IMR-90 (cell line): ENCODE measurements at regions not wholly inside any gene's neighbourhood (a gene's known extent, or its start where the extent isn't known, plus 50 kb on each side); places are given as distances from the start of the nearest gene placed in this dataset.

ENCODE experiments used
- ATAC-seq: fragments of 200-7000 bp; cut with Tn5 transposase; 2 replicates; pipeline ENCODE4 v1.9.1; 2020; ENCODE audit warnings: low read depth, mild to moderate bottlenecking, moderate library complexity
- BruUV-seq: library from RNA; stranded (reverse); fragments of 400-500 nt; replicated peaks from 2 replicates; lab custom pipeline; 2021; lab: Mats Ljungman, UMichigan
- CTCF ChIA-PET: fragments of 300-600 bp; formaldehyde crosslinking; extraction: SDS; loops from one replicate; lab custom pipeline; 2021; ENCODE audit warnings: antibody characterized with exemption; lab: Yijun Ruan, JAX
- POLR2A ChIA-PET: fragments of 300-600 bp; sonication (Branson Sonifier 250); formaldehyde crosslinking; loops from one replicate; lab custom pipeline; 2022; ENCODE audit warnings: antibody characterized with exemption; ENCODE audit not compliant: unreplicated experiment; lab: Charles Lee
- DNase-seq: peaks from one replicate; pipeline ENCODE4 v3.0.0; 2013
- H2AFZ ChIP-seq: replicated peaks from 2 replicates; pipeline ENCODE3; 2013; ENCODE audit warnings: low read length, mild to moderate bottlenecking; ENCODE audit not compliant: poor library complexity
- H2AK5ac ChIP-seq: 2 replicates; pipeline ENCODE4 v1.6.1; 2013; ENCODE audit warnings: low read depth, low read length, inconsistent platforms
- H2AK9ac ChIP-seq: replicated peaks from 2 replicates; pipeline ENCODE3; 2013; ENCODE audit warnings: mild to moderate bottlenecking, low read depth, low read length, moderate library complexity; ENCODE audit not compliant: poor library complexity
- H2BK120ac ChIP-seq: 2 replicates; pipeline ENCODE4 v1.6.1; 2013; ENCODE audit warnings: low read depth, low read length, inconsistent platforms
- H2BK15ac ChIP-seq: 3 replicates; pipeline ENCODE4 v1.6.1; 2013; ENCODE audit warnings: low read depth, low read length, inconsistent platforms
- H2BK20ac ChIP-seq: 2 replicates; pipeline ENCODE4 v1.6.1; 2013; ENCODE audit warnings: low read depth, mild to moderate bottlenecking, inconsistent platforms, low read length, moderate library complexity
- H2BK5ac ChIP-seq: 2 replicates; pipeline ENCODE4 v1.6.1; 2013; ENCODE audit warnings: mild to moderate bottlenecking, low read depth, low read length, inconsistent platforms; ENCODE audit not compliant: poor library complexity, severe bottlenecking
- H3K14ac ChIP-seq: replicated peaks from 2 replicates; pipeline ENCODE4 v1.6.1; 2013; ENCODE audit warnings: low read depth, low read length, inconsistent platforms
- H3K18ac ChIP-seq: 2 replicates; pipeline ENCODE4 v1.6.1; 2013; ENCODE audit warnings: low read depth, low read length, control low read depth
- H3K23ac ChIP-seq: 2 replicates; pipeline ENCODE4 v1.6.1; 2013; ENCODE audit warnings: low read depth, low read length, inconsistent platforms
- H3K27ac ChIP-seq: 2 replicates; pipeline ENCODE4 v1.5.1; 2013; ENCODE audit warnings: mild to moderate bottlenecking, control low read depth, low read length; ENCODE audit not compliant: insufficient read depth
- H3K27me3 ChIP-seq: 2 replicates; pipeline ENCODE4 v1.6.1; 2013; ENCODE audit warnings: low read length; ENCODE audit not compliant: control insufficient read depth, insufficient read depth
- H3K36me3 ChIP-seq: 2 replicates; pipeline ENCODE4 v1.6.1; 2013; ENCODE audit warnings: low read length, mixed read lengths; ENCODE audit not compliant: control insufficient read depth, insufficient read depth
- H3K4ac ChIP-seq: 2 replicates; pipeline ENCODE4 v1.6.1; 2013; ENCODE audit warnings: low read depth, low read length, inconsistent platforms
- H3K4me1 ChIP-seq: 2 replicates; pipeline ENCODE4 v1.6.1; 2013; ENCODE audit warnings: low read length, mixed read lengths; ENCODE audit not compliant: control insufficient read depth, insufficient read depth
- H3K4me2 ChIP-seq: 2 replicates; pipeline ENCODE4 v1.6.1; 2013; ENCODE audit warnings: low read depth, mild to moderate bottlenecking, control low read depth, low read length, moderate library complexity
- H3K4me3 ChIP-seq: 2 replicates; pipeline ENCODE4 v1.5.1; 2013; ENCODE audit warnings: low read depth, mild to moderate bottlenecking, control low read depth, low read length, moderate library complexity; ENCODE audit not compliant: insufficient read depth
- H3K56ac ChIP-seq: 2 replicates; pipeline ENCODE4 v1.6.1; 2013; ENCODE audit warnings: low read length, inconsistent platforms; ENCODE audit not compliant: insufficient read depth; ENCODE audit errors: extremely low read depth
- H3K79me1 ChIP-seq, 2 experiments: 2 replicates each; pipeline ENCODE4 v1.6.1; 2013; ENCODE audit warnings: low read length in 2 of 2, inconsistent platforms in 1 of 2, low read depth in 1 of 2
- H3K9ac ChIP-seq: 2 replicates; pipeline ENCODE4 v1.6.1; 2013; ENCODE audit warnings: low read depth, low read length, control low read depth
- H3K9me1 ChIP-seq: 2 replicates; pipeline ENCODE4 v1.6.1; 2013; ENCODE audit warnings: low read length, inconsistent platforms; ENCODE audit not compliant: insufficient read depth
- H3K9me3 ChIP-seq: 2 replicates; pipeline ENCODE4 v1.6.1; 2013; ENCODE audit warnings: low read length; ENCODE audit not compliant: control insufficient read depth, insufficient read depth
- H4K20me1 ChIP-seq: 2 replicates; pipeline ENCODE4 v1.6.1; 2013; ENCODE audit warnings: low read length, inconsistent platforms; ENCODE audit not compliant: insufficient read depth
- H4K5ac ChIP-seq: 2 replicates; pipeline ENCODE4 v1.6.1; 2013; ENCODE audit warnings: mild to moderate bottlenecking, low read depth, low read length, control low read depth
- H4K8ac ChIP-seq, 2 experiments: 2 replicates each; pipeline ENCODE4 v1.6.1; 2013; ENCODE audit warnings: low read depth in 2 of 2, low read length in 2 of 2, control low read depth in 1 of 2, inconsistent platforms in 1 of 2
- H4K91ac ChIP-seq: 2 replicates; pipeline ENCODE4 v1.6.1; 2013; ENCODE audit warnings: low read depth, low read length, inconsistent platforms; ENCODE audit not compliant: insufficient read depth
- MAZ ChIP-seq: IDR thresholded peaks from 2 replicates; pipeline ENCODE4 v1.6.1; 2012; ENCODE audit warnings: low read depth, mild to moderate bottlenecking, low read length, improper control_type of control experiment, moderate library complexity, borderline replicate concordance
- MXI1 ChIP-seq: IDR thresholded peaks from 2 replicates; pipeline ENCODE4 v1.6.1; 2012; ENCODE audit warnings: low read depth, mild to moderate bottlenecking, low read length, moderate library complexity, borderline replicate concordance
- NFE2L2 ChIP-seq: fragments of 150-350 bp; IDR thresholded peaks from 2 replicates; pipeline ENCODE4 v1.6.1; 2016; ENCODE audit warnings: low read depth, mild to moderate bottlenecking, low read length
- RAD21 ChIP-seq: IDR thresholded peaks from 2 replicates; pipeline ENCODE4 v1.6.1; 2012; ENCODE audit warnings: low read length, improper control_type of control experiment
- RCOR1 ChIP-seq: IDR thresholded peaks from 2 replicates; pipeline ENCODE4 v1.6.1; 2012; ENCODE audit warnings: mild to moderate bottlenecking, low read length, improper control_type of control experiment; ENCODE audit not compliant: insufficient replicate concordance
- SMC3 ChIP-seq: fragments of 150-350 bp; IDR thresholded peaks from 2 replicates; pipeline ENCODE4 v1.6.1; 2016; ENCODE audit warnings: low read depth, mild to moderate bottlenecking, antibody characterized with exemption, low read length, moderate library complexity
- WGBS, 2 experiments: methylation state at CpG; one replicate each; pipeline versions ENCODE4 v1.1.5 to v1.1.7; 2013; ENCODE audit warnings: missing lambda C conversion rate in 2 of 2; ENCODE audit not compliant: insufficient read length in 1 of 2; ENCODE audit errors: extremely low coverage in 2 of 2; 5-methylcytosine and 5-hydroxymethylcytosine counted together
- dilution Hi-C: fragments of 300-500 bp; cut with HindIII; formaldehyde crosslinking; loops from one replicate; pipeline ENCODE4 v1.14.3; 2018; ENCODE audit warnings: low sequenced_read_pairs; ENCODE audit not compliant: unreplicated experiment
- in situ Hi-C: fragments of 300-500 bp; cut with MboI; formaldehyde crosslinking; loops from 3 replicates; pipeline ENCODE4 v1.14.3; 2019; ENCODE audit warnings: low sequenced_read_pairs, inconsistent platforms, mixed read lengths
- intact Hi-C: fragments of 100-400 bp; cut with micrococcal nuclease; formaldehyde crosslinking; loops from 2 replicates; pipeline ENCODE4 v1.10.0; 2022
- TF ChIP-seq, protein P1 (sequence below): conservative IDR thresholded peaks from 2 replicates; pipeline ENCODE4 v1.5.1; 2012; ENCODE audit warnings: mild to moderate bottlenecking, low read depth, low read length, improper control_type of control experiment

- Histone ChIP-seq H2AK5ac (no peak overlapping the region), H2BK20ac (no peak overlapping the region), H3K9ac (no peak overlapping the region), H4K91ac (no peak overlapping the region), H3K4me1 (peaks cover 4% of the 10 kb centered on the region; the same call in 1 of the 2 replicates), H3K27me3 (no peaks in the 10 kb centered on the region), H2BK120ac (no peak overlapping the region), H3K36me3 (no peaks in the 10 kb centered on the region), H3K4me2 (no peak overlapping the region), H3K14ac (no peak overlapping the region), H3K56ac (no peak overlapping the region), H2AFZ (no peak overlapping the region), H2BK15ac (no peak overlapping the region), H2AK9ac (no peak overlapping the region), H3K27ac (no peak overlapping the region), H3K18ac (no peak overlapping the region), H3K4me3 (no peak overlapping the region), H2BK5ac (no peak overlapping the region), H3K23ac (no peak overlapping the region), H3K9me1 (no peaks in the 10 kb centered on the region), H4K20me1 (no peaks in the 10 kb centered on the region), H4K8ac (no peak overlapping the region), H4K5ac (no peak overlapping the region), H3K4ac (no peak overlapping the region), H3K79me1 (no peaks in the 10 kb centered on the region), H3K9me3 (no peaks in the 10 kb centered on the region)
- CTCF ChIA-PET = no interaction called here
- in situ Hi-C loops = no loop called here
- WGBS, 2 experiments = 70% methylated on average over 2 of the region's 3 CpGs; no CpG with 5 or more reads in 1 of the 2 experiments
- no peak for DNase-seq
- no TSS peak for BruUV-seq
- TF ChIP-seq MAZ = no peak
- TF ChIP-seq, protein P1, sequence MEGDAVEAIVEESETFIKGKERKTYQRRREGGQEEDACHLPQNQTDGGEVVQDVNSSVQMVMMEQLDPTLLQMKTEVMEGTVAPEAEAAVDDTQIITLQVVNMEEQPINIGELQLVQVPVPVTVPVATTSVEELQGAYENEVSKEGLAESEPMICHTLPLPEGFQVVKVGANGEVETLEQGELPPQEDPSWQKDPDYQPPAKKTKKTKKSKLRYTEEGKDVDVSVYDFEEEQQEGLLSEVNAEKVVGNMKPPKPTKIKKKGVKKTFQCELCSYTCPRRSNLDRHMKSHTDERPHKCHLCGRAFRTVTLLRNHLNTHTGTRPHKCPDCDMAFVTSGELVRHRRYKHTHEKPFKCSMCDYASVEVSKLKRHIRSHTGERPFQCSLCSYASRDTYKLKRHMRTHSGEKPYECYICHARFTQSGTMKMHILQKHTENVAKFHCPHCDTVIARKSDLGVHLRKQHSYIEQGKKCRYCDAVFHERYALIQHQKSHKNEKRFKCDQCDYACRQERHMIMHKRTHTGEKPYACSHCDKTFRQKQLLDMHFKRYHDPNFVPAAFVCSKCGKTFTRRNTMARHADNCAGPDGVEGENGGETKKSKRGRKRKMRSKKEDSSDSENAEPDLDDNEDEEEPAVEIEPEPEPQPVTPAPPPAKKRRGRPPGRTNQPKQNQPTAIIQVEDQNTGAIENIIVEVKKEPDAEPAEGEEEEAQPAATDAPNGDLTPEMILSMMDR = no peak
- TF ChIP-seq RAD21 = no peak
- TF ChIP-seq SMC3 = no peak
- no peak for TF ChIP-seq RCOR1
- no peak for TF ChIP-seq MXI1
- no peak for TF ChIP-seq NFE2L2
- dilution Hi-C loops = no loop called here
- intact Hi-C loops = no loop called here
- ATAC-seq = no peak
- POLR2A ChIA-PET = no interaction called here
Measured at GRCh38 chr9:82554381-82554780, 508.6 kb downstream of the RASEF start.
